ENCODE measurements at regions not wholly inside any gene's neighbourhood (a gene's known extent, or its start where the extent isn't known, plus 50 kb on each side); places are given as distances from the start of the nearest gene placed in this dataset.

DNA sequence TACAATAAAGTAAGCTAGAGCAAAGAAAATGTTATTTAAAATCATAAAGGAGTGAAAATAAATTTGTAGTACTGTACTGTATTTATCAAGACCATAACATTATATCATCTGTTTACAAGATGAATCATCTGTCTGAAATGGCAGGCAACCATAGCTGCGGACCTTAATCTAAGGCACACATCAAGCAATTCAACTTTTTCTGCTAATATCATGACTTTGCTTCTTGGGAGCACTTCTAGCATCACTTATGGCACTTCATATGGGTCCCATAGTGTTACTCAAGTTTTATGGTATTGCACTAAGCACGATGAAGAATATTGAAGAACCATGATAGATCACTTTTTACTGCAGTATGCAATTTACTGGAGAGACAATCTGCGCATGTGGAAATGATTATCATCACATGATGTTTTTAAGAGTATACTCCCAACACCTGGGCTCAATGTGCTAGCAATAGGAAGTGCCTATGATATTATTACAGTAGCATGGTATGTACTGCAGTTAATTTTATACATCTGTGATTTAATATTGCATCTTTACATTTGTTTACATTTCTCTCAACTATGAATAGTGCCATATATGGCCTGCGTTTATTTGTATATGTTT is 137.7 kb upstream of the NECTIN3 start:
- TF ChIP-seq, protein P1, sequence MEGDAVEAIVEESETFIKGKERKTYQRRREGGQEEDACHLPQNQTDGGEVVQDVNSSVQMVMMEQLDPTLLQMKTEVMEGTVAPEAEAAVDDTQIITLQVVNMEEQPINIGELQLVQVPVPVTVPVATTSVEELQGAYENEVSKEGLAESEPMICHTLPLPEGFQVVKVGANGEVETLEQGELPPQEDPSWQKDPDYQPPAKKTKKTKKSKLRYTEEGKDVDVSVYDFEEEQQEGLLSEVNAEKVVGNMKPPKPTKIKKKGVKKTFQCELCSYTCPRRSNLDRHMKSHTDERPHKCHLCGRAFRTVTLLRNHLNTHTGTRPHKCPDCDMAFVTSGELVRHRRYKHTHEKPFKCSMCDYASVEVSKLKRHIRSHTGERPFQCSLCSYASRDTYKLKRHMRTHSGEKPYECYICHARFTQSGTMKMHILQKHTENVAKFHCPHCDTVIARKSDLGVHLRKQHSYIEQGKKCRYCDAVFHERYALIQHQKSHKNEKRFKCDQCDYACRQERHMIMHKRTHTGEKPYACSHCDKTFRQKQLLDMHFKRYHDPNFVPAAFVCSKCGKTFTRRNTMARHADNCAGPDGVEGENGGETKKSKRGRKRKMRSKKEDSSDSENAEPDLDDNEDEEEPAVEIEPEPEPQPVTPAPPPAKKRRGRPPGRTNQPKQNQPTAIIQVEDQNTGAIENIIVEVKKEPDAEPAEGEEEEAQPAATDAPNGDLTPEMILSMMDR (IDR thresholded peaks at IDR 0.05; ENCODE audit: insufficient read depth, low read length): no peak
- TF ChIP-seq POLR2AphosphoS5 (IDR thresholded peaks at IDR 0.05; ENCODE audit: low read depth): no peak
- TF ChIP-seq, protein P2, sequence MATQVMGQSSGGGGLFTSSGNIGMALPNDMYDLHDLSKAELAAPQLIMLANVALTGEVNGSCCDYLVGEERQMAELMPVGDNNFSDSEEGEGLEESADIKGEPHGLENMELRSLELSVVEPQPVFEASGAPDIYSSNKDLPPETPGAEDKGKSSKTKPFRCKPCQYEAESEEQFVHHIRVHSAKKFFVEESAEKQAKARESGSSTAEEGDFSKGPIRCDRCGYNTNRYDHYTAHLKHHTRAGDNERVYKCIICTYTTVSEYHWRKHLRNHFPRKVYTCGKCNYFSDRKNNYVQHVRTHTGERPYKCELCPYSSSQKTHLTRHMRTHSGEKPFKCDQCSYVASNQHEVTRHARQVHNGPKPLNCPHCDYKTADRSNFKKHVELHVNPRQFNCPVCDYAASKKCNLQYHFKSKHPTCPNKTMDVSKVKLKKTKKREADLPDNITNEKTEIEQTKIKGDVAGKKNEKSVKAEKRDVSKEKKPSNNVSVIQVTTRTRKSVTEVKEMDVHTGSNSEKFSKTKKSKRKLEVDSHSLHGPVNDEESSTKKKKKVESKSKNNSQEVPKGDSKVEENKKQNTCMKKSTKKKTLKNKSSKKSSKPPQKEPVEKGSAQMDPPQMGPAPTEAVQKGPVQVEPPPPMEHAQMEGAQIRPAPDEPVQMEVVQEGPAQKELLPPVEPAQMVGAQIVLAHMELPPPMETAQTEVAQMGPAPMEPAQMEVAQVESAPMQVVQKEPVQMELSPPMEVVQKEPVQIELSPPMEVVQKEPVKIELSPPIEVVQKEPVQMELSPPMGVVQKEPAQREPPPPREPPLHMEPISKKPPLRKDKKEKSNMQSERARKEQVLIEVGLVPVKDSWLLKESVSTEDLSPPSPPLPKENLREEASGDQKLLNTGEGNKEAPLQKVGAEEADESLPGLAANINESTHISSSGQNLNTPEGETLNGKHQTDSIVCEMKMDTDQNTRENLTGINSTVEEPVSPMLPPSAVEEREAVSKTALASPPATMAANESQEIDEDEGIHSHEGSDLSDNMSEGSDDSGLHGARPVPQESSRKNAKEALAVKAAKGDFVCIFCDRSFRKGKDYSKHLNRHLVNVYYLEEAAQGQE (IDR thresholded peaks at IDR 0.05; ENCODE audit: insufficient replicate concordance, low read depth): no peak
- TF ChIP-seq GABPA (IDR thresholded peaks at IDR 0.05; ENCODE audit: low read depth): no peak
